ENCODE measurements at regions not wholly inside any gene's neighbourhood (a gene's known extent, or its start where the extent isn't known, plus 50 kb on each side); places are given as distances from the start of the nearest gene placed in this dataset.

DNA sequence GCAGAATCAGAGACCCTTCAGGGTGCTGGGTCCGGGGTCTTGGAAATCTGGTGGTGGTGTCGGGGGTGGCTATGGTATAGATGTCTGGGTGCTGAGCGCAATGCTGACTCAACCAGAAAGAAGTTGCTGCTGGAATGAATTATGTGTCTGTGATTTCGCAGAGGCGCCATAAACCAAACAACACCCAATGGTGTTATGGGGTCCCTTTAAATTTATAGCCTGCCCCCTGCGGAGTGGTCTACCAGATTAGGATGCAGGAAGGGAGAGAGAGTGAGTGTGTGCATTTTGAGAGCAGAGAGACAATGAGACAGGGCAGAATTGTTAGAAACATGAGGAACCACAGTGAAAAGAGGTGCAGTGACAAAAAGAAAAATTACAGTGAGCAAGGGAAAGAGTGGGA is 100.7 kb upstream of the CDH11 start:
- DNase-seq (ENCODE audit: low read depth in 3 of 3): no peak

DNA sequence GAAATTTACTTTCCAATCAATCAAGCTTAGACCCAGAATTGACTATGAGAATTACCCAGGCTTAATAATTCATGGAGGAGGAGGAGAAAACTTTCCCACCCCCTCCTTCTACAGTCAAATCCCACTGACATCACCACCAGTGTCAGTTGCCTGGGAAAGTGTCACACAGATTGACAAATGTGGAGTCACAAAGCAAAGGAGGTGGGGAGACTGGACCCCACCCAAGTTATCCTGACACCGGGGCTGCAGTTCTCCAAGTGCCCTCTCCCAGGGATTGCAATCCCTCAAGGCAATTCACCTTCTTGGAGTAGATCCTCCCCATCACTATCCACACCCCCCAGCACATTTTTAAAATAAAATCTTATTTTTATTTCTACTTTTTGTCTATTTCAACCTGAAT is 100.2 kb upstream of the CDH11 start:
- no peak for DNase-seq (ENCODE audit: low read depth in 3 of 3)

GRCh38 chr16:65219786-65220185 is 97.9 kb upstream of the CDH11 start:
- no peak for DNase-seq (ENCODE audit: low read depth in 3 of 3)

- no peak for DNase-seq (ENCODE audit: low read depth in 3 of 3)
Measured at GRCh38 chr16:65218348-65218747, 96.5 kb upstream of the CDH11 start.

GRCh38 chr16:65213866-65214595 is 92.2 kb upstream of the CDH11 start:
- no peak for DNase-seq (ENCODE audit: low read depth in 3 of 3)

DNA sequence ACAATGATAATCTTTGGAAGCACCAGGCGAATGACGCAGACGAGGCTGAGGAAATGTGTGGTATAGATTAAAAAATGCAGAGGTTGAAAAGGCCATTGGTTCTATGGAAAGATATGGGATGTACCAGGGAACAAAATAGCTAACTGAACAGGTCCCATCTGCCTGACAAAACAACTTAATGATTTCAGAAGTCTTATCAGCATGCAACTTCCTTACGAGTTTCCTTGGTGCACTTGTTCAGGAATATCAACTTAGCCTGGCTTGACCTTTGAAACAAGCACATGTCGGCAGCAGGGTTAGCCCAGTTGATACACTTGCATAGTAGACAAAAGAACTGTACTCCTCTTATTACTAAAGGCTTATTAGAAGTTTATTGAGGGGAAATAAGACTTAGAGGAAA is 90.9 kb upstream of the CDH11 start:
- no peak for DNase-seq (ENCODE audit: low read depth in 3 of 3)

GRCh38 chr16:65212240-65212639 is 90.4 kb upstream of the CDH11 start:
- no peak for DNase-seq (ENCODE audit: low read depth in 3 of 3)

- no peak for DNase-seq (ENCODE audit: low read depth in 3 of 3)
Measured at GRCh38 chr16:65202461-65202860, 80.6 kb upstream of the CDH11 start.

- no peak for DNase-seq (ENCODE audit: low read depth in 3 of 3)
Measured at GRCh38 chr16:65201511-65201910, 79.6 kb upstream of the CDH11 start.

- no peak for DNase-seq (ENCODE audit: low read depth in 3 of 3)
Measured at GRCh38 chr16:65200857-65201256, 79.0 kb upstream of the CDH11 start.

DNA sequence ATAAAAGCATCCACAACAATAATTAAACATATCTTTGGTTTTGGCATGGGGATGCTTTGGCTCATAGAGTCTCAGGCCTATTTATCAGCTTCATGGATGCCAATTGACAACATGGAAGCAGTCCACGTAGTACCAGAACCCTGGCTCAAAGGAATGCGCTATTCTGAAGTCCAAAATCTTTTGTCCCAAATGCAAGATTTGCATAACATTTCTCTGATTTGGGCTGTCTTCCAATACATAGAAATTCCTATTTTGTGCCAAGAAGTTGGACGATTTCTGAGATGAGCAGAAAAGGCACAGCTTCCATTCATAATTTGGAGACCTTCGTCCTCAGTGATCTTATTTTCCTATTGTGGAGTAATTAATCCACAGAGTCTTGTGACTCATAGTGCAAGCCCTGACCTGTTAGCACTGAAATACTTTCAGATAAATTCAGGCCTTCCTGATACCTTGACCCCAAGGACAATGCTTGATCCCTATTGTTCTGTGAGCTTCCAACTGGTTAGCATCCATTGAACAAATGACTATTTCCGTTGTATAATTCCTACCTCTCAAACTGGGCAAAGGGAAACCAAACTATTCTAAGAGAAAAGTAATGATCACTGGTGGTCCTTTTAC is 78.4 kb upstream of the CDH11 start:
- DNase-seq (ENCODE audit: low read depth in 3 of 3): no peak

DNA sequence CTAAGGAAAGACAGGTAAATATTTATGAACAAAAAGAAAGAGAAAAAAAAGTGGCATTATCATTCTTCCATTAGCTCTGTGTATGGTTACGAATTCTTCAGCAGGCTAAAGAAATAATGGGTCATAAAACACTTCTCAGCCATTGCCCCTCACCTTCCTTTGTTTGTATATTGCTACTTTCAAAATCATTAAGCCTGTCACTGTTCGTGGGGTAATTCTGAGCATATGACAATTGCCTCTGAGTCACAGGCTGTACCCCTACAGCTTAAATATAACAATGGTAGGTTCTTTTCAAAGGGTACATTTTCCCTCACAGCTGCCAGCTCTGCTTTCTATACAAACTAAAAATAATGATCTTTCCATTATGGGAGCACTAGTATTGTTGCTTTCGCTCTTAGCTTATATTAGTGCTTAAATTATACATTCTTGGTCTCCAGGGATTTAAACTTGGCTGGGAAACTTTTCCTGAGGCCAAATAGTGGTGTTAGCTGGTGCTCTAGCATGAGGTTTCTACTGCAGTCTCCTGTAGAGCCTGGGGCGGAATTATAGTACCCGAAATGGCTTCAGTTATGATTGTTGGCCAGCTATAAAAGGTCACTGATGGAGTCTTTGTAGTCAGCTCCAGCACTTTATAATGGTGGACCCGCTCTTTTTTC is 74.7 kb upstream of the CDH11 start:
- DNase-seq (ENCODE audit: low read depth in 3 of 3): no peak

- DNase-seq (ENCODE audit: low read depth in 3 of 3): no peak
Measured at GRCh38 chr16:65195998-65196397, 74.1 kb upstream of the CDH11 start.

DNA sequence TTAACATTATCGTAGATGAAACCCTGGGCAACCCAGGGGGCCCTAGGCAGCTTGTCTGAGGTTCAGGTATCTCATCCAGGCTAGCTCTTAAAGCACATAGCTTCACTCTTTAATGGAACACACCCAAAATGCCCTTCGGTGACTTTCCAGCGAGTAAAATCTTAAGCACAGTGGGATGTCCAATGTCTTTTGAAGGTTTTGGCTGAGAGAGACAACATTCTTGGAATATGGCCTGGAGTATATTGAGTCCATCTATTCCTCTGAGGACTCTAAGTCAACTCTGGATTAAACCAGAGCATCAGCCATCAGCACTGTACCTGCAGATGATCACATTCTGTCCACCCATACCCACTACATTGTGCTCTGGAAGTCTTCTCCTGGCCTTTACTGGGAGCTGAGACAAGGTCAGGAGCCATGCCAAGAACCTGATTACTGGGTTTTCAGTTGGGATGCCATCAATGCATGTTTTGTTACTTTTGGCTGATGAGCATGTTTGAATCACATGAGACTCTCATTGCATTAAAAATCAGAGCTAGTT is 63.4 kb upstream of the CDH11 start:
- DNase-seq (ENCODE audit: low read depth in 3 of 3): no peak

DNA sequence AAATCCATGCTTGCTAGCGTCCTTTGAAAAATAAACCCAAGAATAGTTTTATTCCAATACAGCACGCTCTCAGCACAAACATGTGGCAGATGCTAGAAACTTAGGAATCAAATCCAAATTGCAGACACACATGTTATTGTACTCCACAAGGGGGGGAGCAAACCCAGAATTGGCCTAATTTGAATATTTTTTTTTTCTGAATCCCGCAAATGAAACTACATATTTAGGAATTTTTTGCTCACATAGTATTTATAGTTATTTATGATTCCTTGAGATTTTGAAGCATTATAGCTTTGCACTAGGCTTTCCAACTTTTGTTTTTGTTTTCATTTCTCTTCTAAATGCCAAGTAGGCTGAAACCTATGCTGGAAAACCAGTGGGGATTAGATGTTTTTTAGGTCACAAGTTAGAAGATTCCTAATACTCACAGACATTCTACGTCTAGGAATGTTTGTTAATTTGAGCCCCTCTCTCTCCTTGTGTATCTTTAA is 59.3 kb upstream of the CDH11 start:
- no peak for DNase-seq (ENCODE audit: low read depth in 3 of 3)

DNA sequence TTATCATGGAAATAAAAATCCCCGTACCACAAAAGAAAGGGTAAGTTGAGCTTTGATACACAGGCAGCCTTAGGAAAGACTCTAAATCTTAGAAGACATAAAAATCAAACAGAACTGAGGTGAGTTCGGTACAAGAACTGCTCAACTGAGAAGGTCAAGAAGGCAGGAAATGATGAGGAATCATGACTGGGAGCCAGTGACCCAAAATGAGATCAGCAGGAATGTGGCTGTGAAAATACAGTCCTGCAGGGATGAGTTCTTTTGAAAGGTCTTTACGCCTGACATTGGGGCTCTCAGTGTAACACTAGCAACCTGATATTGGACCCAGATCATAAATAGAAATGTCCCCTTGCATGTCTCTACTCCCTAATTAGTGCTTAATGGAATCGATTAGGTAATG is 56.3 kb upstream of the CDH11 start:
- no peak for DNase-seq (ENCODE audit: low read depth in 3 of 3)

GRCh38 chr16:65176603-65177002 is 54.7 kb upstream of the CDH11 start:
- no peak for DNase-seq (ENCODE audit: low read depth in 3 of 3)

GRCh38 chr16:65172356-65172755 is 50.5 kb upstream of the CDH11 start:
- no peak for DNase-seq (ENCODE audit: low read depth in 3 of 3)

All from stimulated activated CD4-positive, alpha-beta T cell treated with anti-CD3 and anti-CD28 coated beads, TNF-alpha, amount 100 ng/mL, for 4 hours (primary cell).